ENCODE measurements at regions not wholly inside any gene's neighbourhood (a gene's known extent, or its start where the extent isn't known, plus 50 kb on each side); places are given as distances from the start of the nearest gene placed in this dataset.
"Not testable (repeated sequence)": the region's sequence is repeated elsewhere in the genome, so short reads cannot be mapped to it uniquely, and the experiment has no call there.

- TF ChIP-seq CTCF, POLR2A (IDR thresholded peaks at IDR 0.05): not testable (repeated sequence)
These were observed 421.0 kb downstream of the RPIA start for GRCh38 chr2:89112434-89112833.
